DMS114 treated with DMSO at 0.1 percent for 48 hours (cell line): ENCODE measurements at regions not wholly inside any gene's neighbourhood (a gene's known extent, or its start where the extent isn't known, plus 50 kb on each side); places are given as distances from the start of the nearest gene placed in this dataset.
"Not testable (repeated sequence)": the region's sequence is repeated elsewhere in the genome, so short reads cannot be mapped to it uniquely, and the experiment has no call there.

Experiments used
- DNase-seq: peaks from one replicate; lab custom pipeline; 2025; ENCODE audit not compliant: unreplicated experiment; lab: John Stamatoyannopoulos, UW

GRCh38 chr18:14190776-14191442 is 58.7 kb upstream of the ZNF519 start:
- not testable (repeated sequence) for DNase-seq

- DNase-seq, result no peak
Observed at GRCh38 chr18:14189858-14190257, 57.6 kb upstream of the ZNF519 start.

- DNase-seq, result not testable (repeated sequence)
Observed at GRCh38 chr18:14188751-14189406, 56.6 kb upstream of the ZNF519 start.
